Keratinocyte (primary cell): ENCODE measurements at regions not wholly inside any gene's neighbourhood (a gene's known extent, or its start where the extent isn't known, plus 50 kb on each side); places are given as distances from the start of the nearest gene placed in this dataset.

Source experiments
- CTCF ChIP-seq, 3 experiments: IDR thresholded peaks in 1 of 3; conservative IDR thresholded peaks in 1 of 3; optimal IDR thresholded peaks in 1 of 3; 2 replicates in 2 of 3; 3 replicates in 1 of 3; pipeline versions ENCODE3 to v1.5.1; 2011; ENCODE audit warnings: low read length in 3 of 3, mild to moderate bottlenecking in 3 of 3, moderate library complexity in 2 of 3, control low read depth in 1 of 3, inconsistent platforms in 1 of 3; ENCODE audit not compliant: insufficient read depth in 2 of 3; ENCODE audit errors: extremely low read depth in 1 of 3
- EZH2 ChIP-seq: IDR thresholded peaks from one replicate; pipeline ENCODE4 v1.6.1; 2012; ENCODE audit warnings: inconsistent platforms, mild to moderate bottlenecking, low read length, moderate library complexity

- no peak for TF ChIP-seq CTCF (optimal IDR thresholded peaks at IDR 0.05 in 1 of 3, IDR thresholded peaks at IDR 0.05 in 1 of 3, conservative IDR thresholded peaks at IDR 0.05 in 1 of 3; ENCODE audit: extremely low read depth in 1 of 3, insufficient read depth in 2 of 3, low read length in 3 of 3)
- no peak for TF ChIP-seq EZH2
Observed at GRCh38 chr18:46274266-46274665, 170.1 kb downstream of the HAUS1 start.
